Muscle layer of duodenum (tissue), 2 donors: ENCODE measurements at regions not wholly inside any gene's neighbourhood (a gene's known extent, or its start where the extent isn't known, plus 50 kb on each side); places are given as distances from the start of the nearest gene placed in this dataset.

Source experiments
- H3K27ac ChIP-seq: one replicate; pipeline ENCODE4 v1.7.0; 2013; ENCODE audit warnings: mild to moderate bottlenecking, low read length
- H3K27me3 ChIP-seq: one replicate; pipeline ENCODE4 v1.7.0; 2013; ENCODE audit warnings: low read depth, mild to moderate bottlenecking, control low read depth, low read length
- H3K36me3 ChIP-seq, 2 donors: one replicate each; pipeline ENCODE4 v1.7.0; 2013; ENCODE audit warnings: low read length in 2 of 2, control low read depth in 1 of 2, mild to moderate bottlenecking in 1 of 2; ENCODE audit not compliant: insufficient read depth in 2 of 2, control insufficient read depth in 1 of 2
- H3K4me1 ChIP-seq, 2 donors: one replicate each; pipeline ENCODE4 v1.7.0; 2013; ENCODE audit warnings: low read length in 2 of 2, mild to moderate bottlenecking in 2 of 2, control low read depth in 1 of 2, moderate library complexity in 1 of 2; ENCODE audit not compliant: insufficient read depth in 2 of 2, control insufficient read depth in 1 of 2
- H3K4me3 ChIP-seq, 2 donors: one replicate each; pipeline ENCODE4 v1.7.0; 2013; ENCODE audit warnings: low read length in 2 of 2, low read depth in 1 of 2, mild to moderate bottlenecking in 1 of 2
- H3K9me3 ChIP-seq, 2 donors: one replicate each; pipeline ENCODE4 v1.7.0; 2013; ENCODE audit warnings: low read length in 2 of 2, control low read depth in 1 of 2, mild to moderate bottlenecking in 1 of 2; ENCODE audit not compliant: control insufficient read depth in 1 of 2
- donor health status: healthy.

- peaks cover 3 to 28% of the 10 kb centered on the region in 2 donors for H3K4me1 ChIP-seq
- H3K27me3 ChIP-seq: no peaks in the 10 kb centered on the region
- no peaks in the 10 kb centered on the region for H3K9me3 ChIP-seq
- H3K4me3 ChIP-seq: no peak overlapping the region
- H3K36me3 ChIP-seq: no peaks in the 10 kb centered on the region
- no peak overlapping the region for H3K27ac ChIP-seq
These were observed 799.8 kb downstream of the DIAPH3 start for GRCh38 chr13:59363947-59364346.

GRCh38 chr13:59364641-59365085, 799.1 kb downstream of the DIAPH3 start:
- Histone ChIP-seq H3K4me1 (peaks cover 3 to 27% of the 10 kb centered on the region in 2 donors), H3K27ac (no peak overlapping the region), H3K36me3 (no peaks in the 10 kb centered on the region), H3K4me3 (no peak overlapping the region), H3K27me3 (no peaks in the 10 kb centered on the region), H3K9me3 (no peaks in the 10 kb centered on the region)

GRCh38 chr13:59367467-59367866, 796.3 kb downstream of the DIAPH3 start:
- H3K4me1 ChIP-seq: peaks cover 3 to 19% of the 10 kb centered on the region in 2 donors
- no peak overlapping the region for H3K4me3 ChIP-seq
- H3K9me3 ChIP-seq: no peaks in the 10 kb centered on the region
- no peaks in the 10 kb centered on the region for H3K27me3 ChIP-seq
- no peak overlapping the region for H3K27ac ChIP-seq
- no peaks in the 10 kb centered on the region for H3K36me3 ChIP-seq

GRCh38 chr13:59367904-59368303, 795.8 kb downstream of the DIAPH3 start:
- H3K4me1 ChIP-seq: peaks cover 3 to 19% of the 10 kb centered on the region in 2 donors
- no peaks in the 10 kb centered on the region for H3K9me3 ChIP-seq
- H3K27ac ChIP-seq: no peak overlapping the region
- H3K27me3 ChIP-seq: no peaks in the 10 kb centered on the region
- no peaks in the 10 kb centered on the region for H3K36me3 ChIP-seq
- H3K4me3 ChIP-seq: no peak overlapping the region

- no peak overlapping the region for H3K27ac ChIP-seq
- no peak overlapping the region for H3K4me3 ChIP-seq
- no peaks in the 10 kb centered on the region for H3K9me3 ChIP-seq
- peaks cover 3 to 18% of the 10 kb centered on the region in 2 donors for H3K4me1 ChIP-seq
- no peaks in the 10 kb centered on the region for H3K36me3 ChIP-seq
- H3K27me3 ChIP-seq: no peaks in the 10 kb centered on the region
These were observed 795.0 kb downstream of the DIAPH3 start for GRCh38 chr13:59368693-59369092.

- Histone ChIP-seq H3K9me3 (no peaks in the 10 kb centered on the region), H3K27me3 (no peaks in the 10 kb centered on the region), H3K27ac (no peak overlapping the region), H3K4me1 (peaks cover 0 to 13% of the 10 kb centered on the region in 2 donors), H3K36me3 (no peaks in the 10 kb centered on the region), H3K4me3 (no peak overlapping the region)
These were observed 792.5 kb downstream of the DIAPH3 start for GRCh38 chr13:59371229-59371628.

- no peak overlapping the region for H3K27ac ChIP-seq
- no peaks in the 10 kb centered on the region for H3K27me3 ChIP-seq
- H3K36me3 ChIP-seq: no peaks in the 10 kb centered on the region
- H3K9me3 ChIP-seq: no peaks in the 10 kb centered on the region
- peaks cover 0 to 12% of the 10 kb centered on the region in 2 donors for H3K4me1 ChIP-seq
- no peak overlapping the region for H3K4me3 ChIP-seq
These were observed 790.4 kb downstream of the DIAPH3 start for GRCh38 chr13:59373341-59373740.

- Histone ChIP-seq H3K4me1 (peaks cover 0 to 6% of the 10 kb centered on the region in 2 donors), H3K27ac (no peak overlapping the region), H3K36me3 (no peaks in the 10 kb centered on the region), H3K9me3 (no peaks in the 10 kb centered on the region), H3K4me3 (no peak overlapping the region), H3K27me3 (no peaks in the 10 kb centered on the region)
These were observed 789.0 kb downstream of the DIAPH3 start for GRCh38 chr13:59374691-59375090.

GRCh38 chr13:59384154-59384553, 779.6 kb downstream of the DIAPH3 start:
- H3K27ac ChIP-seq: no peak overlapping the region
- H3K36me3 ChIP-seq: no peaks in the 10 kb centered on the region
- no peak overlapping the region for H3K4me3 ChIP-seq
- no peaks in the 10 kb centered on the region for H3K27me3 ChIP-seq
- no peaks in the 10 kb centered on the region for H3K4me1 ChIP-seq
- H3K9me3 ChIP-seq: no peaks in the 10 kb centered on the region

GRCh38 chr13:59391696-59392095, 772.0 kb downstream of the DIAPH3 start:
- no peak overlapping the region for H3K4me3 ChIP-seq
- H3K27ac ChIP-seq: no peak overlapping the region
- H3K9me3 ChIP-seq: no peaks in the 10 kb centered on the region
- H3K36me3 ChIP-seq: no peaks in the 10 kb centered on the region
- no peaks in the 10 kb centered on the region for H3K27me3 ChIP-seq
- peaks cover 0 to 3% of the 10 kb centered on the region in 2 donors for H3K4me1 ChIP-seq

GRCh38 chr13:59392328-59392727, 771.4 kb downstream of the DIAPH3 start:
- no peak overlapping the region for H3K27ac ChIP-seq
- H3K36me3 ChIP-seq: no peaks in the 10 kb centered on the region
- no peaks in the 10 kb centered on the region for H3K27me3 ChIP-seq
- peaks cover 0 to 3% of the 10 kb centered on the region in 2 donors for H3K4me1 ChIP-seq
- H3K4me3 ChIP-seq: no peak overlapping the region
- no peaks in the 10 kb centered on the region for H3K9me3 ChIP-seq

- Histone ChIP-seq H3K36me3 (no peaks in the 10 kb centered on the region), H3K27me3 (no peaks in the 10 kb centered on the region), H3K9me3 (no peaks in the 10 kb centered on the region), H3K4me3 (no peak overlapping the region), H3K4me1 (peaks cover 0 to 9% of the 10 kb centered on the region in 2 donors), H3K27ac (no peak overlapping the region)
These were observed 769.2 kb downstream of the DIAPH3 start for GRCh38 chr13:59394496-59394895.
